ENCODE measurements at regions not wholly inside any gene's neighbourhood (a gene's known extent, or its start where the extent isn't known, plus 50 kb on each side); places are given as distances from the start of the nearest gene placed in this dataset.
A peak's percentile ranks its signal among the peaks of the same experiment; 100 is the strongest.
"Not testable (repeated sequence)": the region's sequence is repeated elsewhere in the genome, so short reads cannot be mapped to it uniquely, and the experiment has no call there.

DNA sequence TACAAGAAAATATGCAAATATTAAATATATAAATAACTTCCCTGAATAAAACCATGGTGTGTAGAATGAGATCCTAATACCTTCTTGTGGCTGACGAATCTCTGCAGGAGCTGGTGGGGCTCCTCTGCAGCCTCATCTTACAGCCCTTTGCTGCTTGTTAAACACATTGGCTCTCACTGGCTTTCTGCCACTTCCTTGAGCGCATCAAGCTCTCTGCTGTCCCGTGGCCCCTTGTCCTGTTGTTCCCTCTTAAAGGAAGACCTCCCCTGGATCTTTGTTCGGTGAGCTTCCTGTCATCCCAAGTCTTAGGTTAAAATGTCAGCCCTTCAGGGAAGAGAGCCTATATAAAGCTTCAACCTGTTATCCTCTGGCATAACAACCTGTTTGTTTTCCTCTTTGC is 519.6 kb downstream of the DOK5 start:
- no peak for DNase-seq
- TF ChIP-seq CTCF (IDR thresholded peaks at IDR 0.05): no peak
- Histone ChIP-seq H3K4me3 (no peak overlapping the region), H3K4me1 (ENCODE audit: low read depth) (no peaks in the 10 kb centered on the region), H3K9me3 (no peaks in the 10 kb centered on the region), H3K36me3 (ENCODE audit: low read depth) (no peaks in the 10 kb centered on the region)
- ATAC-seq: no peak
- intact Hi-C loops (cut with DNase I, micrococcal nuclease): no loop called here

DNA sequence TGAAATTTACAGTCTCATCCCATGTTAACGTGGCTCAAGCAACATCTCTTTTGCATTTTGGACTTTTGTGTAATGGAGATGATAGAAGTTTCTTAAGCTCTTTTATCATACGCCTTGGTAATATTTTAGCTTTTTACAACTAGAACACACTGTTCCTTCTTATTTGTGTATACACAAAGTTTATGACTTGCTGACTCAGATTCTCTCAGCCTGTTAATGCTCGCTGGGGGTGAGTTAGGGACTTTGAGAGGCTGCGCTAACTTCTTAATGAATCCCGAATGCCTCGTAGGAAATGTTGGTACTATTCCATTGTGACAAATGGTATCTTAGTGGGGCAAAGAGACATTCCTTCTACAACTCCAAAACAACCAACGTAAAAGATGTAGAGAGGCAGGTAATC is 509.7 kb downstream of the DOK5 start:
- H3K4me1 ChIP-seq (ENCODE audit: low read depth): peaks cover 12% of the 10 kb centered on the region
- TF ChIP-seq CTCF (IDR thresholded peaks at IDR 0.05): no peak
- no peaks in the 10 kb centered on the region for H3K9me3 ChIP-seq
- DNase-seq: no peak
- intact Hi-C loops (cut with DNase I, micrococcal nuclease): no loop called here
- no peaks in the 10 kb centered on the region for H3K36me3 ChIP-seq (ENCODE audit: low read depth)
- H3K4me3 ChIP-seq: no peak overlapping the region
- peak; percentile 74 for ATAC-seq

GRCh38 chr20:54984104-54984448 is 508.7 kb downstream of the DOK5 start:
- Histone ChIP-seq H3K4me3 (no peak overlapping the region), H3K36me3 (ENCODE audit: low read depth) (no peaks in the 10 kb centered on the region), H3K4me1 (ENCODE audit: low read depth) (peaks cover 12% of the 10 kb centered on the region), H3K9me3 (no peaks in the 10 kb centered on the region)
- TF ChIP-seq CTCF (IDR thresholded peaks at IDR 0.05): no peak
- DNase-seq (no peak), ATAC-seq (no peak)
- intact Hi-C loops (cut with DNase I, micrococcal nuclease): no loop called here

- H3K4me3 ChIP-seq; H3K36me3 ChIP-seq (ENCODE audit: low read depth); ATAC-seq; intact Hi-C loops (cut with DNase I, micrococcal nuclease); H3K9me3 ChIP-seq: not testable (repeated sequence)
- peaks cover 12% of the 10 kb centered on the region for H3K4me1 ChIP-seq (ENCODE audit: low read depth)
- DNase-seq: peak in 1 of 3 donors; percentile 32
Measured at GRCh38 chr20:54983394-54984103, 508.2 kb downstream of the DOK5 start.

GRCh38 chr20:54981175-54981574 is 505.8 kb downstream of the DOK5 start:
- TF ChIP-seq CTCF (IDR thresholded peaks at IDR 0.05): no peak
- intact Hi-C loops (cut with DNase I, micrococcal nuclease): no loop called here
- H3K4me1 ChIP-seq (ENCODE audit: low read depth): peaks cover 12% of the 10 kb centered on the region
- no peak for ATAC-seq
- H3K4me3 ChIP-seq: no peak overlapping the region
- no peaks in the 10 kb centered on the region for H3K9me3 ChIP-seq
- DNase-seq: no peak
- H3K36me3 ChIP-seq (ENCODE audit: low read depth): no peaks in the 10 kb centered on the region

- intact Hi-C loops (cut with DNase I, micrococcal nuclease): no loop called here
- Histone ChIP-seq H3K4me3 (no peak overlapping the region), H3K9me3 (no peaks in the 10 kb centered on the region), H3K4me1 (ENCODE audit: low read depth) (peaks cover 11% of the 10 kb centered on the region), H3K36me3 (ENCODE audit: low read depth) (no peaks in the 10 kb centered on the region)
- peak; percentile 37 for TF ChIP-seq CTCF (IDR thresholded peaks at IDR 0.05)
- DNase-seq (no peak), ATAC-seq (peak; percentile 46)
Measured at GRCh38 chr20:54980103-54980960, 504.9 kb downstream of the DOK5 start.

Measured in mucosa of descending colon (tissue), 3 donors.